AG10803 (cell line): ENCODE measurements at regions not wholly inside any gene's neighbourhood (a gene's known extent, or its start where the extent isn't known, plus 50 kb on each side); places are given as distances from the start of the nearest gene placed in this dataset.

Experiments used
- DNase-seq: peaks from one replicate; pipeline ENCODE4 v3.0.0; 2010; ENCODE audit warnings: low read depth
- H3K4me3 ChIP-seq: 2 replicates; pipeline ENCODE4 v1.5.1; 2011; ENCODE audit warnings: mild to moderate bottlenecking, low read length, control low read depth
- TF ChIP-seq, protein P1 (sequence below): conservative IDR thresholded peaks from 2 replicates; pipeline ENCODE4 v1.5.1; 2011; ENCODE audit warnings: mild to moderate bottlenecking, low read length, control low read depth, inconsistent platforms

DNA sequence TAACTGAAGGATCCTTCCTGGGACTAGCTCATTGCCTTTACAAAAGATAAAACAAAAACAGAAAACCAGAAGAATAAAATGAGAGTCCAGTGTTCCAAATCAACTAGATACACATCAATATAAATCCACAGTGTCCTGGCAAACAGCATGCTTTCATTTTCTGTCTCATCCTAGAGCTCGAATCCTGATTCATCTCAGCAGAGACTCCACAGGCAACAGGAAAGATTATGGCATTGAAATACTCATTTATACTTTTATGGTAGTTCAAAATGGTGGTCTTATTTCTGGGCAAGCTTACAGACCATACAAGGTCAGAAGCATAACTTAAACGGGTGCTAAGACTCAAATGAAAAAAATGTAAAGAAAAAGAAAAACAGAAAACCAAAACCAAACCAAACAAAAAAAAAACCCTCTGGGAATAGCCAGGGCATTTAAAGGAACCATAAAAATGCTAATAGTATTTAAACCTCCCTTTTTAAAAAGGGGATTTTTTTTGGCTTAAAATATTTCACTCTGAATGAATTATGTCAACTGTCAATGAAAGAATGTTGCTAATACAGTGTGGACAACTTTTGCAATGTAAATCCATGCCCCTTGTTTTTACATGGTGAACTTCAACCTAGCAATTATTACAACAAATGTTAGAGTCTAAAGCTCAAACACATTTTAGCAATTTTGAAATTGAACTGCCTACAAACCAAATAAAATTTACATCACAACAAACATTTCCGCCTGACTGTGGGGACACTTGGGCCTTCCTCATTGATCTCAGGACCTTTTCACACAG, 57.9 kb downstream of the GPR101 start:
- DNase-seq: no peak
- no peak overlapping the region for H3K4me3 ChIP-seq
- TF ChIP-seq, protein P1, sequence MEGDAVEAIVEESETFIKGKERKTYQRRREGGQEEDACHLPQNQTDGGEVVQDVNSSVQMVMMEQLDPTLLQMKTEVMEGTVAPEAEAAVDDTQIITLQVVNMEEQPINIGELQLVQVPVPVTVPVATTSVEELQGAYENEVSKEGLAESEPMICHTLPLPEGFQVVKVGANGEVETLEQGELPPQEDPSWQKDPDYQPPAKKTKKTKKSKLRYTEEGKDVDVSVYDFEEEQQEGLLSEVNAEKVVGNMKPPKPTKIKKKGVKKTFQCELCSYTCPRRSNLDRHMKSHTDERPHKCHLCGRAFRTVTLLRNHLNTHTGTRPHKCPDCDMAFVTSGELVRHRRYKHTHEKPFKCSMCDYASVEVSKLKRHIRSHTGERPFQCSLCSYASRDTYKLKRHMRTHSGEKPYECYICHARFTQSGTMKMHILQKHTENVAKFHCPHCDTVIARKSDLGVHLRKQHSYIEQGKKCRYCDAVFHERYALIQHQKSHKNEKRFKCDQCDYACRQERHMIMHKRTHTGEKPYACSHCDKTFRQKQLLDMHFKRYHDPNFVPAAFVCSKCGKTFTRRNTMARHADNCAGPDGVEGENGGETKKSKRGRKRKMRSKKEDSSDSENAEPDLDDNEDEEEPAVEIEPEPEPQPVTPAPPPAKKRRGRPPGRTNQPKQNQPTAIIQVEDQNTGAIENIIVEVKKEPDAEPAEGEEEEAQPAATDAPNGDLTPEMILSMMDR: no peak

- TF ChIP-seq, protein P1: no peak
- H3K4me3 ChIP-seq: no peak overlapping the region
- no peak for DNase-seq
Observed at GRCh38 chrX:136967966-136968365, 65.8 kb downstream of the GPR101 start.

- no peak for DNase-seq
- H3K4me3 ChIP-seq: no peak overlapping the region
- TF ChIP-seq, protein P1: no peak
Observed at GRCh38 chrX:136963973-136964372, 69.8 kb downstream of the GPR101 start.

- no peak for DNase-seq
- H3K4me3 ChIP-seq: no peak overlapping the region
- TF ChIP-seq, protein P1: no peak
Observed at GRCh38 chrX:136961594-136962135, 72.1 kb downstream of the GPR101 start.

DNA sequence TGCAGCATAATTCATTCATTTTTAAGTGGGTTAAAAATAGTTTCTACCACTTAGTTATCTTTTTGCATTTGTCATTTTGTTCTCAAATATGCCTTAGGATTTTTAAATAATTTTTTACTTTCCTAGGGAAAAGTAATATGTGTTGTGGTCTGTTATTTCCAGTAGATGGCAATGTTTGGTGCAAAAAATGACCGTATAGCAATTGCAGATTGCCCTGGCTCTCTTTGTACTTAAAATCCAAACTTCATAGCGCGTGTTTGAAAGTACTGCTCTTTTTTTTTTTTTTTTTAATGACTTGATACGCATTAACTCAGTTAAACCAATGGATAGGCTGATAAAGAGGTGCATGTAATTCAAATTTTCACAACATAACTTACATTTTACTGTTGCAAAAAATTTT, 74.4 kb upstream of the RBMX start:
- TF ChIP-seq, protein P1: peak; percentile 60
- peak; percentile 39 for DNase-seq

GRCh38 chrX:136953867-136954787, 73.6 kb upstream of the RBMX start:
- H3K4me3 ChIP-seq: no peak overlapping the region
- TF ChIP-seq, protein P1: peak; percentile 67
- peak; percentile 67 for DNase-seq

More for the DNA sequence above, 74.4 kb upstream of the RBMX start:
- no peak overlapping the region for H3K4me3 ChIP-seq
